ENCODE measurements at regions not wholly inside any gene's neighbourhood (a gene's known extent, or its start where the extent isn't known, plus 50 kb on each side); places are given as distances from the start of the nearest gene placed in this dataset.

GRCh38 chr5:85651731-85652130 lies 966.0 kb upstream of the COX7C start:
- 90% methylated on average over 1 of the region's 1 CpG; no CpG with 5 or more reads in 1 of the 2 experiments for WGBS, 2 experiments (ENCODE audit: extremely low coverage in 1 of 2, insufficient coverage in 1 of 2, insufficient read length in 1 of 2, insufficient replicate concordance in 2 of 2, low coverage in 1 of 2, low lambda C conversion rate in 2 of 2, missing lambda C conversion rate in 1 of 2)
- H3K4ac ChIP-seq (replicated peaks; ENCODE audit: insufficient read length, low read depth, low read length): no peak overlapping the region
- H3K4me2 ChIP-seq (ENCODE audit: insufficient read depth in 1 of 2, low read depth in 2 of 2, low read length in 2 of 2): no peak overlapping the region
- H2BK120ac ChIP-seq (replicated peaks; ENCODE audit: low read depth, low read length): no peak overlapping the region
- POLR2A ChIA-PET (ENCODE audit: partially characterized antibody): no interaction called here
- no peak for DNase-seq (ENCODE audit: low read depth in 1 of 2, low spot score in 2 of 2)
- no peaks in the 10 kb centered on the region for H3K79me2 ChIP-seq (ENCODE audit: control insufficient read depth in 1 of 2, insufficient read depth in 2 of 2, low read length in 2 of 2)
- no peak overlapping the region for H3K9ac ChIP-seq (replicated peaks in 1 of 4; ENCODE audit: extremely low read depth in 1 of 4, low read depth in 3 of 4, low read length in 3 of 4)
- no peak overlapping the region for H4K5ac ChIP-seq (ENCODE audit: insufficient read length, low read depth, low read length)
- no peak overlapping the region for H4K91ac ChIP-seq (replicated peaks; ENCODE audit: insufficient read length, low read length)
- H2BK20ac ChIP-seq (ENCODE audit: low read length): no peak overlapping the region
- H3K23ac ChIP-seq (ENCODE audit: insufficient read length): no peak overlapping the region
- H3K36me3 ChIP-seq (ENCODE audit: control insufficient read depth in 2 of 4, insufficient read depth in 4 of 4, low read length in 3 of 4): no peaks in the 10 kb centered on the region
- H4K8ac ChIP-seq (ENCODE audit: extremely low read depth, insufficient read depth, low read length): no peak overlapping the region
- no peaks in the 10 kb centered on the region for H4K20me1 ChIP-seq (replicated peaks in 1 of 2; ENCODE audit: control insufficient read depth in 1 of 2, insufficient read depth in 2 of 2, low read length in 2 of 2)
- H3K14ac ChIP-seq (ENCODE audit: insufficient read length): no peak overlapping the region
- H3K18ac ChIP-seq (ENCODE audit: extremely low read depth, low read length): no peak overlapping the region
- no peak overlapping the region for H2AFZ ChIP-seq (ENCODE audit: low read length)
- no peak overlapping the region for H2AK5ac ChIP-seq (ENCODE audit: low read depth, low read length)
- FAIRE-seq: no peak
- H3K9me3 ChIP-seq (ENCODE audit: insufficient read depth in 2 of 2, low read depth in 1 of 2, low read length in 1 of 2): peaks cover 0 to 3% of the 10 kb centered on the region in 2 experiments; a peak in 1 of 4 replicates
- CTCF ChIA-PET (ENCODE audit: partially characterized antibody): no interaction called here
- H3K23me2 ChIP-seq (ENCODE audit: low read depth, low read length): no peaks in the 10 kb centered on the region
- no peak overlapping the region for H2BK5ac ChIP-seq (ENCODE audit: low read depth, low read length)
- no peaks in the 10 kb centered on the region for H3K4me1 ChIP-seq (replicated peaks in 1 of 4; ENCODE audit: control insufficient read depth in 3 of 4, insufficient read depth in 4 of 4, low read length in 3 of 4)
- H3K79me1 ChIP-seq (ENCODE audit: low read depth, low read length): no peaks in the 10 kb centered on the region
- H3K27ac ChIP-seq (ENCODE audit: low read depth, low read length): no peak overlapping the region
- H2BK12ac ChIP-seq (ENCODE audit: low read depth, low read length): no peak overlapping the region
- H3K27me3 ChIP-seq (replicated peaks in 1 of 4; ENCODE audit: control insufficient read depth in 3 of 4, extremely low read depth in 1 of 4, insufficient read depth in 3 of 4, low read length in 3 of 4): no peaks in the 10 kb centered on the region
- H2BK15ac ChIP-seq (ENCODE audit: low read length): no peak overlapping the region
- H3K4me3 ChIP-seq (ENCODE audit: extremely low read depth in 1 of 4, insufficient read depth in 2 of 4, low read depth in 3 of 4, low read length in 4 of 4): no peak overlapping the region
- no peak overlapping the region for H3K56ac ChIP-seq (replicated peaks; ENCODE audit: insufficient read length, low read depth, low read length)
- TF ChIP-seq HDAC6 (IDR thresholded peaks at IDR 0.05; ENCODE audit: low read depth, low read length): no peak
- TF ChIP-seq ZNF274 (IDR thresholded peaks at IDR 0.05; ENCODE audit: borderline replicate concordance, extremely low read depth, low read length): no peak
- no peak for TF ChIP-seq FOSL1 (IDR thresholded peaks at IDR 0.05; ENCODE audit: insufficient read depth, low read depth, low read length)
- TF ChIP-seq BACH1 (IDR thresholded peaks at IDR 0.05; ENCODE audit: low read length): no peak
- no peak for TF ChIP-seq NRF1 (IDR thresholded peaks at IDR 0.05; ENCODE audit: low read depth, low read length)

Data from H1 (cell line).